NB4 (cell line): ENCODE measurements at regions not wholly inside any gene's neighbourhood (a gene's known extent, or its start where the extent isn't known, plus 50 kb on each side); places are given as distances from the start of the nearest gene placed in this dataset.

Experiments used
- MYC ChIP-seq: IDR thresholded peaks from 2 replicates; pipeline ENCODE4 v1.6.1; 2011; ENCODE audit warnings: low read depth, low read length
- POLR2A ChIP-seq: IDR thresholded peaks from 2 replicates; pipeline ENCODE4 v1.6.1; 2011; ENCODE audit warnings: mild to moderate bottlenecking; ENCODE audit not compliant: insufficient read length; ENCODE audit errors: extremely low read depth
- TF ChIP-seq, protein P1 (sequence below): IDR thresholded peaks from one replicate; pipeline ENCODE4 v1.5.1; 2012; ENCODE audit warnings: low read depth, low read length

- TF ChIP-seq, protein P1, sequence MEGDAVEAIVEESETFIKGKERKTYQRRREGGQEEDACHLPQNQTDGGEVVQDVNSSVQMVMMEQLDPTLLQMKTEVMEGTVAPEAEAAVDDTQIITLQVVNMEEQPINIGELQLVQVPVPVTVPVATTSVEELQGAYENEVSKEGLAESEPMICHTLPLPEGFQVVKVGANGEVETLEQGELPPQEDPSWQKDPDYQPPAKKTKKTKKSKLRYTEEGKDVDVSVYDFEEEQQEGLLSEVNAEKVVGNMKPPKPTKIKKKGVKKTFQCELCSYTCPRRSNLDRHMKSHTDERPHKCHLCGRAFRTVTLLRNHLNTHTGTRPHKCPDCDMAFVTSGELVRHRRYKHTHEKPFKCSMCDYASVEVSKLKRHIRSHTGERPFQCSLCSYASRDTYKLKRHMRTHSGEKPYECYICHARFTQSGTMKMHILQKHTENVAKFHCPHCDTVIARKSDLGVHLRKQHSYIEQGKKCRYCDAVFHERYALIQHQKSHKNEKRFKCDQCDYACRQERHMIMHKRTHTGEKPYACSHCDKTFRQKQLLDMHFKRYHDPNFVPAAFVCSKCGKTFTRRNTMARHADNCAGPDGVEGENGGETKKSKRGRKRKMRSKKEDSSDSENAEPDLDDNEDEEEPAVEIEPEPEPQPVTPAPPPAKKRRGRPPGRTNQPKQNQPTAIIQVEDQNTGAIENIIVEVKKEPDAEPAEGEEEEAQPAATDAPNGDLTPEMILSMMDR, result no peak
- no peak for TF ChIP-seq MYC
- no peak for TF ChIP-seq POLR2A
These were observed 166.7 kb upstream of the DTNA start for GRCh38 chr18:34543356-34543755.
